Endothelial cell of umbilical vein (primary cell): ENCODE measurements at regions not wholly inside any gene's neighbourhood (a gene's known extent, or its start where the extent isn't known, plus 50 kb on each side); places are given as distances from the start of the nearest gene placed in this dataset.

Source experiments
- BruUV-seq: library from RNA; stranded (reverse); fragments of 400-500 nt; replicated peaks from 2 replicates; lab custom pipeline; 2021; lab: Mats Ljungman, UMichigan
- CTCF ChIA-PET: fragments of 300-600, 350-600 bp; sonication (Branson Sonifier 250); formaldehyde crosslinking; loops from one replicate; lab custom pipeline; 2021; ENCODE audit warnings: antibody characterized with exemption, inconsistent platforms; lab: Charles Lee
- POLR2A ChIA-PET: fragments of 300-600, 350-600 bp; sonication (Branson Sonifier 250); formaldehyde crosslinking; loops from one replicate; lab custom pipeline; 2021; ENCODE audit warnings: antibody characterized with exemption, inconsistent platforms; lab: Charles Lee
- DNase-seq: peaks from one replicate; pipeline ENCODE4 v3.0.0-alpha.2; 2011; ENCODE audit warnings: low read depth, low spot score
- FAIRE-seq: peaks from 2 replicates; lab custom pipeline; 2011; peaks lifted over from hg19 to GRCh38; lab: Jason Lieb, UNC
- H2AFZ ChIP-seq: 2 replicates; pipeline ENCODE4 v1.6.0; 2012; ENCODE audit warnings: low read depth, low read length, control low read depth, inconsistent platforms
- H3K27ac ChIP-seq: 2 replicates; pipeline ENCODE4 v1.5.1; 2011; ENCODE audit warnings: low read depth, mild to moderate bottlenecking, control low read depth, low read length, moderate library complexity; ENCODE audit not compliant: insufficient read depth
- H3K27me3 ChIP-seq, 2 experiments: 2 replicates each; pipeline versions ENCODE4 v1.6.0 to v1.6.1; 2011; ENCODE audit warnings: low read length in 2 of 2, mixed read lengths in 1 of 2; ENCODE audit not compliant: control insufficient read depth in 2 of 2, insufficient read depth in 2 of 2
- H3K36me3 ChIP-seq, 2 experiments: 2 replicates in 1 of 2; 3 replicates in 1 of 2; pipeline ENCODE4 v1.5.1; 2011; ENCODE audit warnings: low read length in 2 of 2, mild to moderate bottlenecking in 1 of 2, moderate library complexity in 1 of 2; ENCODE audit not compliant: control insufficient read depth in 2 of 2, insufficient read depth in 2 of 2; ENCODE audit errors: extremely low read depth in 1 of 2
- H3K4me1 ChIP-seq: 3 replicates; pipeline ENCODE4 v1.5.1; 2011; ENCODE audit warnings: mild to moderate bottlenecking, low read length; ENCODE audit not compliant: control insufficient read depth, insufficient read depth; ENCODE audit errors: extremely low read depth
- H3K4me2 ChIP-seq: 2 replicates; pipeline ENCODE4 v1.6.1; 2011; ENCODE audit warnings: low read length, control low read depth, mixed read lengths; ENCODE audit not compliant: insufficient read depth
- H3K4me3 ChIP-seq, 3 experiments: fragments of 200-600 bp in 1 of 3; sonication (generic), shearing (Covaris generic) in 1 of 3; replicated peaks in 1 of 3; 2 replicates each; pipeline ENCODE4 v1.5.1; 2011 to 2016; ENCODE audit warnings: control low read depth in 3 of 3, low read length in 3 of 3, mild to moderate bottlenecking in 2 of 3, inconsistent platforms in 1 of 3, low read depth in 1 of 3, moderate library complexity in 1 of 3; ENCODE audit not compliant: insufficient read depth in 1 of 3
- H3K79me2 ChIP-seq: 2 replicates; pipeline ENCODE4 v1.6.0; 2012; ENCODE audit warnings: low read length, inconsistent platforms; ENCODE audit not compliant: control insufficient read depth, insufficient read depth
- H3K9ac ChIP-seq: replicated peaks from 2 replicates; pipeline ENCODE3; 2011; ENCODE audit warnings: low read length, control low read depth; ENCODE audit not compliant: insufficient read depth; ENCODE audit errors: extremely low read depth
- H3K9me1 ChIP-seq: replicated peaks from 3 replicates; pipeline ENCODE4 v1.6.0; 2011; ENCODE audit warnings: mild to moderate bottlenecking, low read length; ENCODE audit not compliant: control insufficient read depth, insufficient read depth; ENCODE audit errors: extremely low read depth
- H3K9me3 ChIP-seq: replicated peaks from 2 replicates; pipeline ENCODE4 v1.5.1; 2012; ENCODE audit warnings: low read length, inconsistent platforms; ENCODE audit not compliant: control insufficient read depth, insufficient read depth
- H4K20me1 ChIP-seq: replicated peaks from 2 replicates; pipeline ENCODE3; 2011; ENCODE audit warnings: mild to moderate bottlenecking, low read length; ENCODE audit not compliant: control insufficient read depth, insufficient read depth; ENCODE audit errors: extremely low read depth
- CTCF ChIP-seq, 2 donors: IDR thresholded peaks; 1 replicate in 1 of 2; 2 replicates in 1 of 2; pipeline ENCODE4 v1.5.1; 2011; ENCODE audit warnings: low read length in 2 of 2, mild to moderate bottlenecking in 2 of 2, moderate library complexity in 2 of 2, control low read depth in 1 of 2, inconsistent platforms in 1 of 2, low read depth in 1 of 2; ENCODE audit not compliant: insufficient read depth in 1 of 2; ENCODE audit errors: extremely low read depth in 1 of 2
- EZH2 ChIP-seq: IDR thresholded peaks from 2 replicates; pipeline ENCODE4 v1.6.1; 2012; ENCODE audit warnings: borderline replicate concordance, low read depth, mild to moderate bottlenecking, moderate library complexity, low read length, inconsistent platforms; ENCODE audit not compliant: severe bottlenecking
- JUN ChIP-seq: IDR thresholded peaks from 2 replicates; pipeline ENCODE4 v1.6.1; 2011; ENCODE audit warnings: borderline replicate concordance, low read depth; ENCODE audit not compliant: insufficient read length, insufficient read depth
- MYC ChIP-seq: IDR thresholded peaks from one replicate; pipeline ENCODE4 v1.6.1; 2011; ENCODE audit warnings: mild to moderate bottlenecking, low read depth, low read length
- POLR2A ChIP-seq: IDR thresholded peaks from 2 replicates; pipeline ENCODE4 v1.6.1; 2012; ENCODE audit warnings: low read depth, mild to moderate bottlenecking, control low read depth, low read length
- dilution Hi-C: fragments of 300-500 bp; cut with MboI; formaldehyde crosslinking; loops from one replicate; pipeline ENCODE4 v1.15.0; 2019; ENCODE audit warnings: low sequenced_read_pairs; ENCODE audit not compliant: extremely low pct_ligation_motif_present
- intact Hi-C: fragments of 100-400 bp; cut with micrococcal nuclease; formaldehyde crosslinking; loops from one replicate; pipeline ENCODE4 v1.10.0; 2022
- TF ChIP-seq, protein P1 (sequence below): IDR thresholded peaks from 2 replicates; pipeline ENCODE4 v1.6.1; 2011; ENCODE audit not compliant: insufficient read depth, insufficient read length

GRCh38 chr6:79378957-79379356 is 144.5 kb upstream of the HMGN3 start:
- H3K9me1 ChIP-seq, result no peaks in the 10 kb centered on the region
- no peak overlapping the region for H3K9ac ChIP-seq
- intact Hi-C loops, result loop anchor here (1.0 to 5.0 kb wide), 5 partner anchors 7 to 302 kb away; partner anchors contain the start of gene PHIP
- FAIRE-seq (no peak), DNase-seq (no peak)
- H3K9me3 ChIP-seq, result no peaks in the 10 kb centered on the region
- no peak overlapping the region for H2AFZ ChIP-seq
- no peak overlapping the region for H3K4me2 ChIP-seq
- no TSS peak for BruUV-seq
- dilution Hi-C loops, result no loop called here
- H3K27ac ChIP-seq, result no peak overlapping the region
- H4K20me1 ChIP-seq, result no peaks in the 10 kb centered on the region
- no peaks in the 10 kb centered on the region for H3K79me2 ChIP-seq
- H3K4me1 ChIP-seq, result peaks cover 42% of the 10 kb centered on the region
- CTCF ChIA-PET, result no interaction called here
- POLR2A ChIA-PET, result no interaction called here
- H3K27me3 ChIP-seq, result no peaks in the 10 kb centered on the region
- H3K4me3 ChIP-seq, result no peak overlapping the region
- no peaks in the 10 kb centered on the region for H3K36me3 ChIP-seq
- TF ChIP-seq CTCF (IDR thresholded peaks at IDR 0.05; ENCODE audit: extremely low read depth in 1 of 2, insufficient read depth in 1 of 2, low read depth in 1 of 2, low read length in 2 of 2) (no peak), EZH2 (no peak), JUN (no peak), POLR2A (no peak), MYC (no peak)
- TF ChIP-seq, protein P1, sequence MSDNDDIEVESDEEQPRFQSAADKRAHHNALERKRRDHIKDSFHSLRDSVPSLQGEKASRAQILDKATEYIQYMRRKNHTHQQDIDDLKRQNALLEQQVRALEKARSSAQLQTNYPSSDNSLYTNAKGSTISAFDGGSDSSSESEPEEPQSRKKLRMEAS, result no peak
